HG02642 (cell line): ENCODE measurements at regions not wholly inside any gene's neighbourhood (a gene's known extent, or its start where the extent isn't known, plus 50 kb on each side); places are given as distances from the start of the nearest gene placed in this dataset.
A peak's percentile ranks its signal among the peaks of the same experiment; 100 is the strongest.

Source experiments
- ATAC-seq: cut with Tn5 transposase; IDR thresholded peaks from one replicate; pipeline ENCODE4 v1.9.1; 2021; ENCODE audit warnings: mild to moderate bottlenecking; ENCODE audit not compliant: unreplicated experiment, poor library complexity

- ATAC-seq: no peak
Observed at GRCh38 chr12:63325757-63326156, 174.8 kb upstream of the AVPR1A start.

- no peak for ATAC-seq
Observed at GRCh38 chr12:63323942-63324341, 172.9 kb upstream of the AVPR1A start.

GRCh38 chr12:63321373-63321772, 170.4 kb upstream of the AVPR1A start:
- no peak for ATAC-seq

GRCh38 chr12:63319936-63320633, 169.1 kb upstream of the AVPR1A start:
- no peak for ATAC-seq

GRCh38 chr12:63319386-63319785, 168.4 kb upstream of the AVPR1A start:
- ATAC-seq: no peak

GRCh38 chr12:63318933-63319332, 167.9 kb upstream of the AVPR1A start:
- ATAC-seq: no peak

GRCh38 chr12:63318313-63318712, 167.3 kb upstream of the AVPR1A start:
- ATAC-seq: no peak

- no peak for ATAC-seq
Observed at GRCh38 chr12:63317880-63318279, 166.9 kb upstream of the AVPR1A start.

GRCh38 chr12:63317286-63317846, 166.4 kb upstream of the AVPR1A start:
- no peak for ATAC-seq

GRCh38 chr12:63313139-63313538, 162.1 kb upstream of the AVPR1A start:
- no peak for ATAC-seq

- no peak for ATAC-seq
Observed at GRCh38 chr12:63308671-63309070, 157.7 kb upstream of the AVPR1A start.

- ATAC-seq: no peak
Observed at GRCh38 chr12:63307849-63308248, 156.8 kb upstream of the AVPR1A start.

- ATAC-seq: no peak
Observed at GRCh38 chr12:63305901-63306875, 155.2 kb upstream of the AVPR1A start.

- no peak for ATAC-seq
Observed at GRCh38 chr12:63304887-63305316, 153.9 kb upstream of the AVPR1A start.

- no peak for ATAC-seq
Observed at GRCh38 chr12:63302941-63303536, 152.0 kb upstream of the AVPR1A start.

GRCh38 chr12:63302269-63302940, 151.4 kb upstream of the AVPR1A start:
- peak; percentile 66 for ATAC-seq

- no peak for ATAC-seq
Observed at GRCh38 chr12:63301311-63301710, 150.3 kb upstream of the AVPR1A start.

GRCh38 chr12:63298386-63298930, 147.5 kb upstream of the AVPR1A start:
- no peak for ATAC-seq

- ATAC-seq: no peak
Observed at GRCh38 chr12:63294327-63294632, 143.3 kb upstream of the AVPR1A start.
